ENCODE measurements at regions not wholly inside any gene's neighbourhood (a gene's known extent, or its start where the extent isn't known, plus 50 kb on each side); places are given as distances from the start of the nearest gene placed in this dataset.

DNA sequence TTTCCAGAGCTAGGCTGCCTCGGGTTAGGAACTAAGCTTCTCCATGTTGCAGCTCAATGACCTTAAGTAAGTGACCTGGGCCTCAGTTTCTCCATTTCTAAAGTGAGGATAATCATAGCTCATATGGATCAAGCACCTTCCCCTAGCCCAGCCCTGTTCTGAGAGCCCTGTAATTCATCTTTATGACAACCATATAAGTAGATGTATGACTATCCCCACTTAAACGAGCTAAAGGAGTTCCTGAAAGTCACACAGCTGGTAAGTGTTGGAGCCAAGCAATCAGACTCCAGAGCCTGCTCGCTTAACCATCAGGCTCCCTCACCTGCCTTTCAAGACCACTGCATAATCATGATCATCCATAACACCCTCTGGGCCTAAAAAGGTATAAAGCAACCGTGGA is 135.4 kb downstream of the SP3 start:
- Mint-ChIP-seq H3K9me3 (no peaks in the 10 kb centered on the region), H3K27me3 (peaks cover 9% of the 10 kb centered on the region), H3K4me1 (no peaks in the 10 kb centered on the region), H3K27ac (no peak overlapping the region), H3K4me3 (no peak overlapping the region), H3K36me3 (no peaks in the 10 kb centered on the region)

GRCh38 chr2:173830170-173830569 is 135.0 kb downstream of the SP3 start:
- no peak overlapping the region for H3K27ac Mint-ChIP-seq
- no peaks in the 10 kb centered on the region for H3K9me3 Mint-ChIP-seq
- peaks cover 9% of the 10 kb centered on the region for H3K27me3 Mint-ChIP-seq
- no peaks in the 10 kb centered on the region for H3K36me3 Mint-ChIP-seq
- H3K4me3 Mint-ChIP-seq: no peak overlapping the region
- H3K4me1 Mint-ChIP-seq: no peaks in the 10 kb centered on the region

DNA sequence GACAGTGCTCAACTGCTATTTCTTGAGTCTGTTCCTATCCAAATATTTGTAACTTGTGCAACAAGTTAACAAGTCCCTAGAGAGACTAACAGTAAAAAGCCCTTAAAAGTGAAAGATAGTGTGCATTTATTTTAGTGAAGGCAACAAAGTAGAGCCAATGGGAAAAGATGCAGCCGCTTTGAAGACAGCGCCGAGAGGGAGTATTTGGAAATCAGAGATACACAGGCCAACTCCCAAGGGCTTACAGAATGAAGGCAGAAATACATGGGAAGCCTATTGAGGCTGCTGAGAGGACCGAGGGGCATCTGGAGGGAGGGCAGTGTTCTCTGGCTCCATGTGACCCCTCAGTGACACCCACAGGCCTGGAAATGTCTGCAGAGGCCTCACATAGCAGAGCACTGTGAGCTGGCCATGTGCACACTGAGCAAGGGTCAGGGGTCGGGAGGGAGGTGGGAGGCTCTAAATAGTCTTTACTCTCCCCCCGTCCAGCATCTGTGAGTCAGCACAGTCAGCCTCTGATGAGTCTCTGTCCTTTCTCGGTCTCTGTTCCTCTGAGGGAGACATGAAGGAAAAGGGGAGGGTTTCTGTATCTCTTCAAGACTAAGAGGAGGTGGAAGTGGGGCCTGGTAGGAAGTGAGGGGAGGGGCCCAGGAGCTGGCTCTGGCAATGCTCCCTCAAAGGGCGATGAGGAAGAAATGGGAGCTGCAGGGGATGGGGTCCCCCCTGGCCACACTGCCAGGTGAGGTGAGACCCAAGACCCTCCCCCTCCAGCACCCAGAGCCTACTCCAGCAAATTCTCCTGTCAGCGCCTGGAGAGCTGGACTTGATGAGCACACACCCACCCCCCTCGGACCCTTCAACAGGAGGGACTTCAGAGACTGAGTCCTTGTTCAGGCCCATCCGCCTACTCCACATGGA is 133.6 kb downstream of the SP3 start:
- no peaks in the 10 kb centered on the region for H3K4me1 Mint-ChIP-seq
- H3K27me3 Mint-ChIP-seq: peaks cover 3% of the 10 kb centered on the region
- no peaks in the 10 kb centered on the region for H3K36me3 Mint-ChIP-seq
- H3K9me3 Mint-ChIP-seq: no peaks in the 10 kb centered on the region
- H3K27ac Mint-ChIP-seq: no peak overlapping the region
- H3K4me3 Mint-ChIP-seq: no peak overlapping the region

- Mint-ChIP-seq H3K4me3 (no peak overlapping the region), H3K27ac (no peak overlapping the region), H3K36me3 (no peaks in the 10 kb centered on the region), H3K27me3 (peaks cover 3% of the 10 kb centered on the region), H3K4me1 (no peaks in the 10 kb centered on the region), H3K9me3 (peaks cover 0 to 4% (median 0%) of the 10 kb centered on the region in 3 donors)
Measured at GRCh38 chr2:173834141-173834540, 131.0 kb downstream of the SP3 start.

- H3K4me1 Mint-ChIP-seq: no peaks in the 10 kb centered on the region
- H3K4me3 Mint-ChIP-seq: no peak overlapping the region
- no peaks in the 10 kb centered on the region for H3K36me3 Mint-ChIP-seq
- H3K27ac Mint-ChIP-seq: no peak overlapping the region
- peaks cover 2% of the 10 kb centered on the region for H3K27me3 Mint-ChIP-seq
- peaks cover 0 to 4% (median 0%) of the 10 kb centered on the region in 3 donors for H3K9me3 Mint-ChIP-seq
Measured at GRCh38 chr2:173835726-173836125, 129.4 kb downstream of the SP3 start.

GRCh38 chr2:173841110-173841509 is 124.1 kb downstream of the SP3 start:
- Mint-ChIP-seq H3K36me3 (no peaks in the 10 kb centered on the region), H3K4me1 (no peaks in the 10 kb centered on the region), H3K27ac (no peak overlapping the region), H3K9me3 (peaks cover 0 to 4% (median 0%) of the 10 kb centered on the region in 3 donors), H3K27me3 (peaks cover 14% of the 10 kb centered on the region), H3K4me3 (no peak overlapping the region)

- H3K27me3 Mint-ChIP-seq: peaks cover 19% of the 10 kb centered on the region
- peaks cover 0 to 4% (median 3%) of the 10 kb centered on the region in 3 donors for H3K9me3 Mint-ChIP-seq
- no peak overlapping the region for H3K27ac Mint-ChIP-seq
- no peaks in the 10 kb centered on the region for H3K4me1 Mint-ChIP-seq
- H3K36me3 Mint-ChIP-seq: peaks cover 3% of the 10 kb centered on the region
- no peak overlapping the region for H3K4me3 Mint-ChIP-seq
Measured at GRCh38 chr2:173843526-173843925, 121.6 kb downstream of the SP3 start.

- H3K4me3 Mint-ChIP-seq: no peak overlapping the region
- peaks cover 11% of the 10 kb centered on the region for H3K27me3 Mint-ChIP-seq
- no peak overlapping the region for H3K27ac Mint-ChIP-seq
- no peaks in the 10 kb centered on the region for H3K4me1 Mint-ChIP-seq
- peaks cover 3% of the 10 kb centered on the region for H3K36me3 Mint-ChIP-seq
- peaks cover 0 to 4% (median 3%) of the 10 kb centered on the region in 3 donors for H3K9me3 Mint-ChIP-seq
Measured at GRCh38 chr2:173851141-173851641, 114.0 kb downstream of the SP3 start.

- H3K4me1 Mint-ChIP-seq: peaks cover 0 to 7% (median 2%) of the 10 kb centered on the region in 3 donors
- no peaks in the 10 kb centered on the region for H3K9me3 Mint-ChIP-seq
- no peak overlapping the region for H3K4me3 Mint-ChIP-seq
- H3K27me3 Mint-ChIP-seq: peaks cover 6% of the 10 kb centered on the region
- H3K27ac Mint-ChIP-seq: no peak overlapping the region
- H3K36me3 Mint-ChIP-seq: no peaks in the 10 kb centered on the region
Measured at GRCh38 chr2:173854141-173854540, 111.0 kb downstream of the SP3 start.

- Mint-ChIP-seq H3K27ac (no peak overlapping the region), H3K4me3 (no peak overlapping the region), H3K9me3 (no peaks in the 10 kb centered on the region), H3K36me3 (no peaks in the 10 kb centered on the region), H3K27me3 (no peaks in the 10 kb centered on the region), H3K4me1 (peaks cover 0 to 8% (median 2%) of the 10 kb centered on the region in 3 donors)
Measured at GRCh38 chr2:173854840-173855239, 110.3 kb downstream of the SP3 start.

- Mint-ChIP-seq H3K9me3 (no peaks in the 10 kb centered on the region), H3K4me1 (peaks cover 0 to 8% (median 5%) of the 10 kb centered on the region in 3 donors), H3K4me3 (no peak overlapping the region), H3K36me3 (no peaks in the 10 kb centered on the region), H3K27me3 (no peaks in the 10 kb centered on the region), H3K27ac (no peak overlapping the region)
Measured at GRCh38 chr2:173855661-173856060, 109.5 kb downstream of the SP3 start.

Data from IgD-negative memory B cell (primary cell).